SK-N-SH treated with all-trans-retinoic acid at 6 μM for 48 hours (cell line): ENCODE measurements at regions not wholly inside any gene's neighbourhood (a gene's known extent, or its start where the extent isn't known, plus 50 kb on each side); places are given as distances from the start of the nearest gene placed in this dataset.

Experiments
- ATAC-seq: fragments of 200-7000 bp; cut with Tn5 transposase; 3 replicates; pipeline ENCODE4 v1.9.1; 2020; ENCODE audit warnings: mild to moderate bottlenecking, moderate library complexity
- ARNTL ChIP-seq: fragments of 450-650 bp; formaldehyde crosslinking; IDR thresholded peaks from 2 replicates; pipeline ENCODE4 v1.5.0; 2020; ENCODE audit warnings: low read depth, mild to moderate bottlenecking, moderate library complexity, borderline replicate concordance
- BACH2 ChIP-seq: fragments of 250-450 bp; sonication (Bioruptor Pico); IDR thresholded peaks from 2 replicates; pipeline ENCODE4 v1.9.0; 2021; ENCODE audit warnings: mild to moderate bottlenecking, borderline replicate concordance
- CSDC2 ChIP-seq: fragments of 250-450 bp; sonication (Bioruptor Pico); IDR thresholded peaks from 2 replicates; pipeline ENCODE4 v1.5.0; 2020; ENCODE audit warnings: mild to moderate bottlenecking, moderate library complexity
- ESRRG ChIP-seq: fragments of 250-450 bp; sonication (Bioruptor Pico); IDR thresholded peaks from 2 replicates; pipeline ENCODE4 v1.6.1; 2021; ENCODE audit warnings: mild to moderate bottlenecking
- GLIS3 ChIP-seq: fragments of 250-450 bp; sonication (Bioruptor Pico); IDR thresholded peaks from 2 replicates; pipeline ENCODE4 v1.5.0; 2020; ENCODE audit warnings: mild to moderate bottlenecking, moderate library complexity
- OSR1 ChIP-seq: fragments of 250-450 bp; sonication (Bioruptor Pico); IDR thresholded peaks from 2 replicates; pipeline ENCODE4 v1.8.0; 2022; ENCODE audit warnings: moderate library complexity, mild to moderate bottlenecking, inconsistent platforms
- PATZ1 ChIP-seq: fragments of 250-450 bp; sonication (Bioruptor Pico); IDR thresholded peaks from 2 replicates; pipeline ENCODE4 v1.8.0; 2020; ENCODE audit warnings: mild to moderate bottlenecking, moderate library complexity, borderline replicate concordance
- PPARA ChIP-seq: fragments of 250-450 bp; sonication (Bioruptor Pico); IDR thresholded peaks from 2 replicates; pipeline ENCODE4 v1.5.0; 2020; ENCODE audit warnings: mild to moderate bottlenecking, borderline replicate concordance
- SNAI2 ChIP-seq: fragments of 250-450 bp; sonication (Bioruptor Pico); IDR thresholded peaks from 2 replicates; pipeline ENCODE4 v1.5.0; 2020; ENCODE audit warnings: mild to moderate bottlenecking, moderate library complexity
- TCF4 ChIP-seq: fragments of 250-450 bp; sonication (Bioruptor Pico); IDR thresholded peaks from 2 replicates; pipeline ENCODE4 v1.8.0; 2021; ENCODE audit warnings: mild to moderate bottlenecking, moderate library complexity, borderline replicate concordance
- TOX ChIP-seq: fragments of 250-450 bp; sonication (Bioruptor Pico); IDR thresholded peaks from 2 replicates; pipeline ENCODE4 v1.8.0; 2021; ENCODE audit warnings: mild to moderate bottlenecking, moderate library complexity, borderline replicate concordance
- TSHZ2 ChIP-seq: fragments of 250-450 bp; sonication (Bioruptor Pico); IDR thresholded peaks from 2 replicates; pipeline ENCODE4 v1.5.0; 2020; ENCODE audit warnings: mild to moderate bottlenecking, moderate library complexity
- ZC3H10 ChIP-seq: fragments of 250-450 bp; sonication (Bioruptor Pico); IDR thresholded peaks from 2 replicates; pipeline ENCODE4 v1.5.1; 2021; ENCODE audit warnings: mild to moderate bottlenecking, moderate library complexity
- ZFP3 ChIP-seq: fragments of 250-450 bp; sonication (Bioruptor Pico); IDR thresholded peaks from 2 replicates; pipeline ENCODE4 v1.5.0; 2020; ENCODE audit warnings: mild to moderate bottlenecking, moderate library complexity
- ZFP30 ChIP-seq: fragments of 450-650 bp; formaldehyde crosslinking; IDR thresholded peaks from 2 replicates; pipeline ENCODE4 v1.5.0; 2022; ENCODE audit warnings: mild to moderate bottlenecking, moderate library complexity
- ZNF565 ChIP-seq: fragments of 450-650 bp; formaldehyde crosslinking; conservative IDR thresholded peaks from 2 replicates; pipeline ENCODE4 v1.5.0; 2020; ENCODE audit warnings: low read depth, mild to moderate bottlenecking, moderate library complexity
- ZNF8 ChIP-seq: fragments of 450-650 bp; formaldehyde crosslinking; IDR thresholded peaks from 2 replicates; pipeline ENCODE4 v1.5.0; 2020; ENCODE audit warnings: mild to moderate bottlenecking, moderate library complexity
- TF ChIP-seq, protein P1 (sequence below): fragments of 250-450 bp; sonication (Bioruptor Pico); IDR thresholded peaks from 2 replicates; pipeline ENCODE4 v1.8.0; 2021; ENCODE audit warnings: low read depth, mild to moderate bottlenecking, moderate library complexity, borderline replicate concordance
- TF ChIP-seq, protein P2 (sequence below): fragments of 250-450 bp; sonication (Bioruptor Pico); IDR thresholded peaks from 2 replicates; pipeline ENCODE4 v1.5.1; 2021; ENCODE audit warnings: mild to moderate bottlenecking, moderate library complexity
- TF ChIP-seq, protein P3 (sequence below): fragments of 250-450 bp; sonication (Bioruptor Pico); IDR thresholded peaks from 2 replicates; pipeline ENCODE4 v1.5.1; 2020; ENCODE audit warnings: low read depth, mild to moderate bottlenecking, moderate library complexity

GRCh38 chr12:94748726-94749421, 98.5 kb upstream of the TMCC3 start:
- no peak for ATAC-seq
- TF ChIP-seq PPARA (CRISPR knock-in tag), result no peak
- TF ChIP-seq, all 23 proteins: peak for 0

- ATAC-seq, result no peak
- TF ChIP-seq TOX (no peak), TCF4 (CRISPR knock-in tag) (no peak), ARNTL (CRISPR knock-in tag) (no peak), ZNF565 (CRISPR knock-in tag) (no peak), CSDC2 (no peak), ZNF8 (CRISPR knock-in tag) (no peak), ZC3H10 (CRISPR knock-in tag) (no peak), ZFP3 (CRISPR knock-in tag) (no peak), TSHZ2 (CRISPR knock-in tag) (no peak), GLIS3 (CRISPR knock-in tag) (no peak), ZFP30 (CRISPR knock-in tag) (no peak)
- TF ChIP-seq, protein P1, sequence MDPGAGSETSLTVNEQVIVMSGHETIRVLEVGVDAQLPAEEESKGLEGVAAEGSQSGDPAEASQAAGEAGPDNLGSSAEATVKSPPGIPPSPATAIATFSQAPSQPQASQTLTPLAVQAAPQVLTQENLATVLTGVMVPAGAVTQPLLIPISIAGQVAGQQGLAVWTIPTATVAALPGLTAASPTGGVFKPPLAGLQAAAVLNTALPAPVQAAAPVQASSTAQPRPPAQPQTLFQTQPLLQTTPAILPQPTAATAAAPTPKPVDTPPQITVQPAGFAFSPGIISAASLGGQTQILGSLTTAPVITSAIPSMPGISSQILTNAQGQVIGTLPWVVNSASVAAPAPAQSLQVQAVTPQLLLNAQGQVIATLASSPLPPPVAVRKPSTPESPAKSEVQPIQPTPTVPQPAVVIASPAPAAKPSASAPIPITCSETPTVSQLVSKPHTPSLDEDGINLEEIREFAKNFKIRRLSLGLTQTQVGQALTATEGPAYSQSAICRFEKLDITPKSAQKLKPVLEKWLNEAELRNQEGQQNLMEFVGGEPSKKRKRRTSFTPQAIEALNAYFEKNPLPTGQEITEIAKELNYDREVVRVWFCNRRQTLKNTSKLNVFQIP (CRISPR knock-in tag), result no peak
- TF ChIP-seq, protein P2, sequence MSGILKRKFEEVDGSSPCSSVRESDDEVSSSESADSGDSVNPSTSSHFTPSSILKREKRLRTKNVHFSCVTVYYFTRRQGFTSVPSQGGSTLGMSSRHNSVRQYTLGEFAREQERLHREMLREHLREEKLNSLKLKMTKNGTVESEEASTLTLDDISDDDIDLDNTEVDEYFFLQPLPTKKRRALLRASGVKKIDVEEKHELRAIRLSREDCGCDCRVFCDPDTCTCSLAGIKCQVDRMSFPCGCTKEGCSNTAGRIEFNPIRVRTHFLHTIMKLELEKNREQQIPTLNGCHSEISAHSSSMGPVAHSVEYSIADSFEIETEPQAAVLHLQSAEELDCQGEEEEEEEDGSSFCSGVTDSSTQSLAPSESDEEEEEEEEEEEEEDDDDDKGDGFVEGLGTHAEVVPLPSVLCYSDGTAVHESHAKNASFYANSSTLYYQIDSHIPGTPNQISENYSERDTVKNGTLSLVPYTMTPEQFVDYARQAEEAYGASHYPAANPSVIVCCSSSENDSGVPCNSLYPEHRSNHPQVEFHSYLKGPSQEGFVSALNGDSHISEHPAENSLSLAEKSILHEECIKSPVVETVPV, result no peak
- TF ChIP-seq, protein P3, sequence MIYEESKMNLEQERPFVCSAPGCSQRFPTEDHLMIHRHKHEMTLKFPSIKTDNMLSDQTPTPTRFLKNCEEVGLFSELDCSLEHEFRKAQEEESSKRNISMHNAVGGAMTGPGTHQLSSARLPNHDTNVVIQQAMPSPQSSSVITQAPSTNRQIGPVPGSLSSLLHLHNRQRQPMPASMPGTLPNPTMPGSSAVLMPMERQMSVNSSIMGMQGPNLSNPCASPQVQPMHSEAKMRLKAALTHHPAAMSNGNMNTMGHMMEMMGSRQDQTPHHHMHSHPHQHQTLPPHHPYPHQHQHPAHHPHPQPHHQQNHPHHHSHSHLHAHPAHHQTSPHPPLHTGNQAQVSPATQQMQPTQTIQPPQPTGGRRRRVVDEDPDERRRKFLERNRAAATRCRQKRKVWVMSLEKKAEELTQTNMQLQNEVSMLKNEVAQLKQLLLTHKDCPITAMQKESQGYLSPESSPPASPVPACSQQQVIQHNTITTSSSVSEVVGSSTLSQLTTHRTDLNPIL (CRISPR knock-in tag), result no peak
Measured at GRCh38 chr12:94745562-94745961, 95.2 kb upstream of the TMCC3 start.

GRCh38 chr12:94743174-94743573, 92.8 kb upstream of the TMCC3 start:
- no peak for ATAC-seq
- no peak for TF ChIP-seq BACH2 (CRISPR knock-in tag)
- TF ChIP-seq TCF4 (CRISPR knock-in tag), result no peak
- TF ChIP-seq TSHZ2 (CRISPR knock-in tag), result no peak
- TF ChIP-seq OSR1, result no peak
- no peak for TF ChIP-seq PPARA (CRISPR knock-in tag)
- no peak for TF ChIP-seq SNAI2 (CRISPR knock-in tag)
- no peak for TF ChIP-seq CSDC2
- no peak for TF ChIP-seq GLIS3 (CRISPR knock-in tag)
- TF ChIP-seq ZNF8 (CRISPR knock-in tag), result no peak
- no peak for TF ChIP-seq ARNTL (CRISPR knock-in tag)
- TF ChIP-seq, protein P1 (CRISPR knock-in tag), result no peak
- no peak for TF ChIP-seq ESRRG (CRISPR knock-in tag)
- TF ChIP-seq ZFP3 (CRISPR knock-in tag), result no peak
- TF ChIP-seq, protein P2, result no peak
- no peak for TF ChIP-seq PATZ1 (CRISPR knock-in tag)
- TF ChIP-seq TOX, result no peak
